Fibroblast of the conjunctiva (primary cell): ENCODE measurements at regions not wholly inside any gene's neighbourhood (a gene's known extent, or its start where the extent isn't known, plus 50 kb on each side); places are given as distances from the start of the nearest gene placed in this dataset.

Source experiments
- DNase-seq: peaks from one replicate; pipeline ENCODE4 v3.0.0-alpha.2; 2010; ENCODE audit warnings: low read depth

GRCh38 chr4:120525106-120525505, 397.4 kb downstream of the PRDM5 start:
- DNase-seq = no peak

GRCh38 chr4:120524237-120524636, 398.3 kb downstream of the PRDM5 start:
- DNase-seq = no peak

- no peak for DNase-seq
Measured at GRCh38 chr4:120520761-120521160, 401.8 kb downstream of the PRDM5 start.

DNA sequence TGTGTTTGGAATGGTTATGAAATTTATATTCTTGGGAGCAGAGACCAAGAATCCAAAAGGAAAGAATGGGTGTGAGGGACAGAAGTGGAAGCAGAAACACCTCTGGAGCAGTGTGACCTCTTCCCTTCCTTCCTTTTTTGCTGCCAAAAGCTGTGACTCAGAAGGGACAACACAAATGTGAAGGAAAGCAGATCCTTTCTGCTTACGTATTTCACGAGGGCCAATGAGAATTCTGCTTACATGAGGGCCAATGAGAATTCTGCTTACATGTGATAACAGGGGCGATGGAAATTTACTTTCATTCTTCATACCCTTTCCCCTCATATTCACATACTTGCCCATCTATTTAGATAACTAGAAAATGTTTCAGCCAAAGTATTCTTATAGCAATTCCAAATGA, 404.6 kb downstream of the PRDM5 start:
- peak; percentile 40 for DNase-seq

DNA sequence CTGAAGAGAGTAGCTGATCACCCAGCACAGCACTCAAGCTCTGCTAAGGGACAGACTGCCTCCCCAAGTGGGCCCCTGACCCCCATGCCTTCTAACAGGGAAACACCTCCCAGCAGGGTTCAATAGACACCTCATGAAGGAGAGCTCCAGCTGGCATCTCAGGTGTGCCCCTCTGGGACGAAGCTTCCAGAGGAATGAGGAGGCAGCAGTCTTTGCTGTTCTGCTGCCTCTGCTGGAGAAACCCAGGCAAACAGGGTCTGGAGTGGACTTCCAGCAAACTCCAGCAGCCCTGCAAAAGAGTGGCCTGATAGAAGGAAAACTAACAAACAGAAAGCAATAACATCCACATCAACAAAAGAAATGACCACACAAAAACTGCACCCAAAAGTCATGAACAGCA, 412.8 kb downstream of the PRDM5 start:
- DNase-seq = no peak

DNA sequence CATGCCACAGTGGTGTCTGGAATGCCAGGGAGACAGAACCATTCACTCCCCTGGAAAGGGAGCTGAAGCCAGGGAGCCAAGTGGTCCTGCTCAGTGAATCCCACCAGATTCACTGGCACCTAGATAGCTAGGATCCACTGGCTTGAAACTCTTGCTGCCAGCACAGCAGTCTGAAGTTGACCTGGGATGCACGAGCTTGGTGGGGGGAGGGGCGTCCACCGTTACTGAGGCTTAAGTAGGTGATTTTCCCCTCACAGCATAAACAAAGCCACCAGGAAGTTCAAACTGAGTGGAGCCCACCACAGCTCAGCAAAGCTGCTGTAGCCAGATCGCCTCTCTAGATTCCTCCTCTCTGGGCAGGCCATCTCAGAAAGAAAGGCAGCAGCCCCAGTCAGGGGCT, 413.3 kb downstream of the PRDM5 start:
- no peak for DNase-seq

DNA sequence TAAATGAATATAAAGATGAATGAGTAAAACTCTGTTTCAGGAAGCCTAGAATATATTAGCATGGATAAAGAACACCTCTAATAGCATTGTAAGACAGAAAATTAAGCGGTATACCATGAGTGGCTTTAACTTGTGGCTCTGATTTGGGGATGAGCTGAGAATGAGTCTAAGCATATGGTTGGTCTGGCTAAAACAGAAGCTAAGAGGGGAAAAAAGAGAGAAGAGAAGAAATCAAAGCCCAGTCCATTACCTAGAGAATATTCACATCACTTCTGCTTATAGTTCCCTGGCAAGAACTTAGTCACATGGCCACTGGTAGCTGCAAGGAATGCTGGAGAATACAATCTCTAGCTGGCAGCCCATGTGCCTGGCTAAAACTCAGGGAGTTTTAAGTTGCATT, 414.5 kb downstream of the PRDM5 start:
- DNase-seq = no peak

- no peak for DNase-seq
Measured at GRCh38 chr4:120506536-120506935, 416.0 kb downstream of the PRDM5 start.

DNA sequence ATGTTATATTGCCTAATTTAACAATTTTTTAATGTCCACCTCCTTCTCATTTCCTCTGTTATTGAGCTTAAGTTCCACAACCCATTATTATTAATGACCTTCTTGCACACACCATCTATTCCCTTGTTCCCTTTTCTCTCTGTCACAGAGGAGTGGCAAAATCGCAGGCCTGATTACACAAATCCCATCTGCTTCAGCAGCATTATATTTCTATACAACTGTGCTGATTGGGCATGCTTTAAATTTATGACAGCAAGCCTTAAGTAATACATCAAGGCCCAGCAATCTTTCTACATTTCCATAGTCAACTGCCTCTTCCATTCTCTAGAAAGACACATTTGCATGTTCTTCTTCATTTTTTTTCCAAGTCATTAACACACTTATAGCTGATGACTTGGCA, 423.8 kb downstream of the PRDM5 start:
- DNase-seq = no peak

- no peak for DNase-seq
Measured at GRCh38 chr4:120491481-120491880, 424.8 kb upstream of the MAD2L1 start.

DNA sequence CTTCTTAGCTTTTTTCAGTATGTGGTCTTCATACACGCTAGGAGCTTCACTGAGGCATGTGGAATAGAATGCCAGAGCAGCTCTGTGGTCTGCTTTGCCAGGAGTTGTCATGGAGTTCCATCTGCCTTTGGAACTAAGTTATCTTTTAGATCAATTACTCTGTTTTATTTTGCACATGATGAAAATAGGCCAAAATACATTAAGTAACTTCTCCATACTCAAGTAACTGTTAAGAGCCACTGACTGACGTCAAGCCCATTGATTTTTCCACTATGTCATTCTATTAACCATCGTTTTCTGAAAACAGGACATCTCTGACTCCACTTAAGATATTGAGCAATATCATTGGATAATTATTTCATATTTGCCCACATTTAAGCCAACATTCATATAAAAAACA, 415.1 kb upstream of the MAD2L1 start:
- peak; percentile 24 for DNase-seq

DNA sequence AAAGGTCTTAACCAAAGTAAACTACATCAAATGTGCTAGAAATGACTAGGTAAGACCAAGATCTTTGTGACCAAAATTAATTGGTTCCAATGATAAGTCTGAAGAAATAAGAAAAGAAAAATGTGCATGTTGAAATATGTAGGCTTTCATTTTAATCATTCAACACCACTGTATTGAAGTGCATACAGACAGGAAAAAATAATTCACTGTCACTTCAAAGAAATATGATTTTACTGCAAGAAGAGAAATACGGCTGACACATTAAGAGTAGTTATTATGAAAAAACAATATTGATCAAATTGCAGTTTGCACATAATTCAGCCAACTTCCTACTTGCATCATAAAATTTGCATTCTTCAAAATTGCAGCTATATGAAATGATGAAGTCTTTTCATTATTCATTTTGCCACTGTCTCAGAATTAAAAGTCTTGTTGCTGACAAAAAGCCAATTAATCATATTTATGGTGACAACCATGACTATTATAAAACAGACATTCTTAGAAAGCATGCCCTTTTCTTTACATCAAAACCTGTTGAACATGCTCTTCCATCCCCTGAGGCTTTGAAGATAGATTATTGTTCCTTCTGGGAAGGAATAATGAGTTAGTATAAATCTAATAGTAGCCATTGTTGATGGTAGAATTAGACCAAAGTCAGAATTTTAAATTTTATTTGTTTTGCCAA, 405.9 kb upstream of the MAD2L1 start:
- no peak for DNase-seq

- no peak for DNase-seq
Measured at GRCh38 chr4:120466429-120466828, 399.8 kb upstream of the MAD2L1 start.

GRCh38 chr4:120454788-120455187, 388.1 kb upstream of the MAD2L1 start:
- no peak for DNase-seq

DNA sequence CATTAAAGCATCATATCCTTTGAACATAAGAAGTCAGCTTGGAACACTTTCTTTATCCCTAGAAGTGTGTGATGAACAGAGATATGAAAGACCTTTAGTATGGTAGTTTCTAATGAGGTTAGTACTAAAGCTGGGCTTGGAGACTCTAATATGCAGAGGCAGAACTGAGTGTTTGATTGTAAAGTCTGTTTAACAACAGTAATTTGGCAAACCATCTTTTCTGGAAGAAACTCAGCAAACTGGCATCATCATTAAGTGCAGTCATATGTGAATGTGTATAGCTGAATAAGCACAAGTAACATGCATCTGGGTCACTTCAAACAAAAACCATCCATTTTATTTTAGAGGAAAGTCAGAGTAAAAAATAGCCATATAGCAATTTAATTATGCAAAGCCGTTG, 385.9 kb upstream of the MAD2L1 start:
- DNase-seq = no peak

- peak; percentile 38 for DNase-seq
Measured at GRCh38 chr4:120452001-120452400, 385.4 kb upstream of the MAD2L1 start.

GRCh38 chr4:120447774-120448173, 381.1 kb upstream of the MAD2L1 start:
- no peak for DNase-seq

- no peak for DNase-seq
Measured at GRCh38 chr4:120446051-120446567, 379.5 kb upstream of the MAD2L1 start.

- DNase-seq = peak; percentile 9
Measured at GRCh38 chr4:120445186-120445585, 378.5 kb upstream of the MAD2L1 start.

DNA sequence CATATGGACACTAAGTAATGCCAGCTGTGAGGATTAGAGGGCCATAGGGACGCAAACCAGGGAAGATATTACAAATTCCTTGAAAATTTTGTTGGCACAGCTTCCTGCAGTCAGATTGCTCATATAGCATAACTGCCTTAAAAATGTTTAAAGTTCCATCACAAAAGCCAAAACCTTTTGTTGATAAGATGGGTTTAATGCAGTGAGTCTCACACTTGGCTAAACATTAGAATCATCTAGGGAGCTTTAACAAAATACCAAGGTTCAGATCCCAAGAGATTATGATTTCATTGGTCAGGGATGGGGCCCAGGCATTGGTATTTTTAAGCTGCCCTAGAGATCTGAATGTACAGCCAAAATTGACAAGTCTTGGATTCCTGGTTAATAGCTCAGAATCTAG, 376.5 kb upstream of the MAD2L1 start:
- DNase-seq = peak; percentile 98

DNA sequence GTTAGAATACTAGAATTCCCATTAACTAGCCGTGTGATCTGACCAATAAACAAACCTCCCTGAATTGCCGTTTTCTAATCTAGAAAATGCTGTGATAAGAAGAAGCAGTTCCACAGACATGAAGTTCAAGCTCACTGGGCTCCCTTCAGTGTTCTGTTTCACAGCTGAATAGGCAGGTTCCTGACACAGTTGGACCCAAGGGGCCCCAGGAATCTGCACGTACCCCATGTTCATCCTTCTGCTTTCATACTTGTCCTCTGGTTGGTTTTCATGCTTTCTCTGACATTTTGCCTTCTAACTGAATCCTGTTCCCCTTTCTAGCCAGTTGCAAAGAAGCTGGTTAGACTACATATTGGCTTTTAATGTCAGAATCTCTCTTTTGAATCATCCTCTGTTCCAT, 374.1 kb upstream of the MAD2L1 start:
- DNase-seq = no peak

DNA sequence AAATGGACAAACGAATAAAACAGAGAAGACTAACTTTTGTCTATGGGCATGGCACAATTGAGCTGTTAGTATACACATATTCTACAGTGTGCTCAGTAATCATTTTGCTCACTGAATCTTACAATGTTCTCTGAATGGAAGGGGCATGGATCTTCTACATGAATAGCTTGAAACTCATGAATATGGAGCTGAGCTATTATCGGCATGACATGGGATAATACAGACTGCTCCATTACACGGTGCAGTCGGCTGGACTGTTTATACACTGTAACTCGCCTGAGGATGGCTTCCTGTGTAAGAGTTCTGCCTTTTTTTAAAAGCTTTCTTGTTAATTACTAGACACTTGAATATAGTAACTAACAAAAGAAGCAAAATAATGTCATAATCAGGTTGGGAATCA, 368.5 kb upstream of the MAD2L1 start:
- no peak for DNase-seq

DNA sequence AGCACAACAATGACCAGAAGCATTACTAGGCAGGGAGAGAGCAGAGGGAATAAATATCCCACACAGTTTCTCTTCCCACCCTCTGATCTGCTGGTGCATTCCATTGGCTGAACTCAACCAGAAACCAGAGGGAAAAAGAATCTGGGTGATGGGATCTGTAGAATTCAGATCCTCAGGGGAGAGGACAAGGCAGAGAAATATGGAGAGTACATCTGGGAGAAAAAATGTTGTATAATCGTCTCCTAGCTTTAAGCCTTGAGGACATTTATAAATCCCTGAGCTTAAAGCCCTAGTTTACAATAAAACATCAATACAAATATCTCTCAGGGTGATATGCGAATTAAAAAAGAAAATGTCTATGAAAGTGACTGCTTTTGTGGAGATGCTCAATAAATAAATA, 368.1 kb upstream of the MAD2L1 start:
- DNase-seq = no peak

- DNase-seq = peak; percentile 23
Measured at GRCh38 chr4:120432301-120432860, 365.7 kb upstream of the MAD2L1 start.
